Neural cell (in vitro differentiated cells): ENCODE measurements at regions not wholly inside any gene's neighbourhood (a gene's known extent, or its start where the extent isn't known, plus 50 kb on each side); places are given as distances from the start of the nearest gene placed in this dataset.

Source experiments
- CTCF ChIP-seq: fragments of 450-650 bp; IDR thresholded peaks from 2 replicates; pipeline ENCODE4 v1.5.1; 2014; ENCODE audit warnings: antibody characterized with exemption, mild to moderate bottlenecking, moderate library complexity; ENCODE audit not compliant: poor library complexity, severe bottlenecking
- POLR2AphosphoS5 ChIP-seq: IDR thresholded peaks from 2 replicates; pipeline ENCODE4 v1.6.1; 2012

- TF ChIP-seq CTCF (no peak), POLR2AphosphoS5 (no peak)
Observed at GRCh38 chr10:33703501-33704213, 369.2 kb upstream of the NRP1 start.
